ENCODE measurements at regions not wholly inside any gene's neighbourhood (a gene's known extent, or its start where the extent isn't known, plus 50 kb on each side); places are given as distances from the start of the nearest gene placed in this dataset.

GRCh38 chr7:52652621-52653020 is 382.8 kb upstream of the POM121L12 start:
- Mint-ChIP-seq H3K27ac (no peak overlapping the region), H3K27me3 (no peaks in the 10 kb centered on the region), H3K9me3 (ENCODE audit: low read depth) (peaks cover 3% of the 10 kb centered on the region), H3K4me3 (ENCODE audit: low read depth) (no peak overlapping the region), H3K4me1 (ENCODE audit: low read depth) (peaks cover 10% of the 10 kb centered on the region), H3K36me3 (ENCODE audit: insufficient read depth) (no peaks in the 10 kb centered on the region)
- no peak for TF ChIP-seq CTCF (IDR thresholded peaks at IDR 0.05; ENCODE audit: unreplicated experiment)
- DNase-seq (ENCODE audit: low spot score, unreplicated experiment) = no peak

- no peak overlapping the region for H3K4me3 Mint-ChIP-seq (ENCODE audit: low read depth)
- no peak for TF ChIP-seq CTCF (IDR thresholded peaks at IDR 0.05; ENCODE audit: unreplicated experiment)
- no peak overlapping the region for H3K27ac Mint-ChIP-seq
- no peak for DNase-seq (ENCODE audit: low spot score, unreplicated experiment)
- H3K9me3 Mint-ChIP-seq (ENCODE audit: low read depth) = peaks cover 3% of the 10 kb centered on the region
- no peaks in the 10 kb centered on the region for H3K36me3 Mint-ChIP-seq (ENCODE audit: insufficient read depth)
- H3K27me3 Mint-ChIP-seq = no peaks in the 10 kb centered on the region
- no peaks in the 10 kb centered on the region for H3K4me1 Mint-ChIP-seq (ENCODE audit: low read depth)
These were observed 386.6 kb upstream of the POM121L12 start for GRCh38 chr7:52648872-52649271.

DNA sequence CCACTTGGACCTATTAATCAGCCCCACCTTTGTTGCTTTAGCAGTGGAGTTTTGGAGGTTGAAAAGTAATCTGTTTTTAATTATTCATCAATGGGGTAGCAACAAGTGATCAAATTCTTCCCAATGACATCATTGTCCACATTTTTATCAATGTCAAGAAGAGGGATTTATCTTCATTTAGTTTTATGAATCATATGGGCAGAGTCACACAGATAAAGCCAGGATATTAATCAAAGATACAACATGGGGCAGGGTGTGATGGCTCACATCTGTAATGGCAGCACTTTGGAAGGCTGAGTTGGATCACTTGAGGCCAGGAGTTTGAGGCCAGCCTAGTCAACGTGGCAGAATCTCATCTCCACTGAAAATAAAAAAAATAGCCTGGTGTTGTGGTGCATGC is 388.4 kb upstream of the POM121L12 start:
- Mint-ChIP-seq H3K36me3 (ENCODE audit: insufficient read depth) (no peaks in the 10 kb centered on the region), H3K9me3 (ENCODE audit: low read depth) (peaks cover 3% of the 10 kb centered on the region), H3K4me3 (ENCODE audit: low read depth) (no peak overlapping the region), H3K4me1 (ENCODE audit: low read depth) (no peaks in the 10 kb centered on the region), H3K27ac (no peak overlapping the region), H3K27me3 (no peaks in the 10 kb centered on the region)
- no peak for DNase-seq (ENCODE audit: low spot score, unreplicated experiment)
- no peak for TF ChIP-seq CTCF (IDR thresholded peaks at IDR 0.05; ENCODE audit: unreplicated experiment)

DNA sequence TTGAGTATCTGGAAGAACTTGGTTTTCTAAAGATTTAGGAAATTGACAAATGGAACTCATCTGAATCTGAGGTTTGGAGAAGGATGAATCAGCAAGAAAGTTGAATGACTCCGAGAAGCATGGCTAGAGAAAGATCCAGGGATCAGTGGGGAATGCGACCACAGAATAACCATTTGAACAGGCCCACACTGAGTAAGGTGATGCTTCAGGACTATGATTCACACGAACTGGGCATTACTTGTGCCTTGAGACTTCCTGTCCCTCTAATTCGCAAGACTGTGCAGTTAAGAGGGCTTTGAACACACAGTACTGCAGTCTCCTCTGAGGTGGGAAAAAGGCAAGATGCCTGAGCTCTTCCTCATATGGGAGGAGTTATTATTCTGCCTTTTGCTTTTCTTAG is 395.5 kb upstream of the POM121L12 start:
- Mint-ChIP-seq H3K4me1 (ENCODE audit: low read depth) (peaks cover 5% of the 10 kb centered on the region), H3K9me3 (ENCODE audit: low read depth) (no peaks in the 10 kb centered on the region), H3K36me3 (ENCODE audit: insufficient read depth) (no peaks in the 10 kb centered on the region), H3K4me3 (ENCODE audit: low read depth) (no peak overlapping the region), H3K27ac (no peak overlapping the region), H3K27me3 (no peaks in the 10 kb centered on the region)
- TF ChIP-seq CTCF (IDR thresholded peaks at IDR 0.05; ENCODE audit: unreplicated experiment) = no peak
- DNase-seq (ENCODE audit: low spot score, unreplicated experiment) = no peak

DNA sequence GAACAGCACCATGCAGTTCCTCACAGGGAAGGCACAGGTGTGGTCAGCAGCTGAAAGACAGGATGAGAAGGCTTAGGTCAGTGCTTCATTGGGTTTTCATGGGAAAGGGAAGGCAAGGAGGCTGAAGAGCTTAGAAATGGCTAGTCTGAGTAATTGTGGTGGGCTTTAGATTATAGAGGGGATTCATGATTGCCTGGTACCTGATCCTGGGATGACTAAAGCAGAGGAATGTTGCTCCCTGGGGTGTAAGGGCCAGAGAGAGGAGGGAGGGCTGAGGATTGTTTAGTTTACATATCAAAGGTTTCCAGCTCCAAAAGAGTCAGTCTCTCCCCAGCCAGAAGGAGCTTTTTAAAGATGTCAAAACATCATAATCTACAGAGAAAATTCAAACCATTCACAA is 396.3 kb upstream of the POM121L12 start:
- no peak for TF ChIP-seq CTCF (IDR thresholded peaks at IDR 0.05; ENCODE audit: unreplicated experiment)
- Mint-ChIP-seq H3K27me3 (no peaks in the 10 kb centered on the region), H3K27ac (no peak overlapping the region), H3K36me3 (ENCODE audit: insufficient read depth) (no peaks in the 10 kb centered on the region), H3K4me1 (ENCODE audit: low read depth) (peaks cover 8% of the 10 kb centered on the region), H3K9me3 (ENCODE audit: low read depth) (no peaks in the 10 kb centered on the region), H3K4me3 (ENCODE audit: low read depth) (no peak overlapping the region)
- no peak for DNase-seq (ENCODE audit: low spot score, unreplicated experiment)

Data from progenitor cell of endocrine pancreas (in vitro differentiated cells).